H9 (cell line): ENCODE measurements at regions not wholly inside any gene's neighbourhood (a gene's known extent, or its start where the extent isn't known, plus 50 kb on each side); places are given as distances from the start of the nearest gene placed in this dataset.

Experiments used
- DNase-seq: peaks from one replicate; pipeline ENCODE4 v3.0.0-alpha.2; 2017
- H2AFZ ChIP-seq: one replicate; pipeline ENCODE4 v1.6.1; 2013; ENCODE audit warnings: mild to moderate bottlenecking, low read length, control low read depth, moderate library complexity
- H2AK5ac ChIP-seq: 2 replicates; pipeline ENCODE4 v1.6.1; 2013; ENCODE audit warnings: low read length, control low read depth, mixed read lengths; ENCODE audit not compliant: insufficient read length
- H2BK120ac ChIP-seq: one replicate; pipeline ENCODE4 v1.6.1; 2013; ENCODE audit warnings: low read depth, mild to moderate bottlenecking, low read length, control low read depth, inconsistent platforms; ENCODE audit not compliant: poor library complexity, severe bottlenecking
- H2BK12ac ChIP-seq: 2 replicates; pipeline ENCODE4 v1.6.1; 2013; ENCODE audit warnings: low read length, control low read depth, mixed read lengths, low read depth; ENCODE audit not compliant: insufficient read length
- H2BK15ac ChIP-seq: 2 replicates; pipeline ENCODE4 v1.6.1; 2013; ENCODE audit warnings: low read depth, low read length, control low read depth
- H2BK20ac ChIP-seq: one replicate; pipeline ENCODE4 v1.6.1; 2013; ENCODE audit warnings: low read depth, mild to moderate bottlenecking, low read length, control low read depth, inconsistent platforms; ENCODE audit not compliant: poor library complexity, severe bottlenecking
- H2BK5ac ChIP-seq: 2 replicates; pipeline ENCODE4 v1.6.1; 2013; ENCODE audit warnings: low read length, control low read depth, mixed read lengths; ENCODE audit not compliant: insufficient read length
- H3K14ac ChIP-seq: 2 replicates; pipeline ENCODE4 v1.6.1; 2013; ENCODE audit warnings: low read length, control low read depth; ENCODE audit not compliant: insufficient read depth
- H3K18ac ChIP-seq: 2 replicates; pipeline ENCODE4 v1.6.1; 2013; ENCODE audit warnings: low read depth, mild to moderate bottlenecking, mixed read lengths, low read length, control low read depth; ENCODE audit not compliant: insufficient read length
- H3K23ac ChIP-seq: 2 replicates; pipeline ENCODE4 v1.6.1; 2013; ENCODE audit warnings: low read length, control low read depth, mixed read lengths, low read depth; ENCODE audit not compliant: insufficient read length
- H3K23me2 ChIP-seq: 2 replicates; pipeline ENCODE4 v1.6.1; 2013; ENCODE audit warnings: low read depth, mild to moderate bottlenecking, mixed read lengths, low read length, control low read depth; ENCODE audit not compliant: insufficient read length, poor library complexity, severe bottlenecking
- H3K27ac ChIP-seq: 2 replicates; pipeline ENCODE4 v1.5.1; 2013; ENCODE audit warnings: low read length, control low read depth, mixed read lengths, low read depth; ENCODE audit not compliant: insufficient read length
- H3K27me3 ChIP-seq: 2 replicates; pipeline ENCODE4 v1.6.1; 2013; ENCODE audit warnings: low read length, control low read depth, inconsistent platforms; ENCODE audit not compliant: insufficient read depth
- H3K4ac ChIP-seq: 2 replicates; pipeline ENCODE4 v1.6.1; 2013; ENCODE audit warnings: low read depth, mild to moderate bottlenecking, control low read depth, inconsistent platforms, low read length, moderate library complexity
- H3K4me1 ChIP-seq: 2 replicates; pipeline ENCODE4 v1.6.1; 2013; ENCODE audit warnings: low read length, control low read depth, inconsistent platforms; ENCODE audit not compliant: insufficient read depth
- H3K4me2 ChIP-seq: 2 replicates; pipeline ENCODE4 v1.6.1; 2013; ENCODE audit warnings: low read length, control low read depth, mixed read lengths; ENCODE audit not compliant: insufficient read length, insufficient read depth
- H3K56ac ChIP-seq: 2 replicates; pipeline ENCODE4 v1.6.1; 2013; ENCODE audit warnings: low read depth, mild to moderate bottlenecking, mixed read lengths, low read length, control low read depth; ENCODE audit not compliant: insufficient read length
- H3K79me1 ChIP-seq: 2 replicates; pipeline ENCODE4 v1.6.1; 2013; ENCODE audit warnings: low read depth, mild to moderate bottlenecking, moderate library complexity, low read length, control low read depth, inconsistent platforms; ENCODE audit not compliant: insufficient read depth, poor library complexity, severe bottlenecking
- H3K79me2 ChIP-seq: 2 replicates; pipeline ENCODE4 v1.6.1; 2013; ENCODE audit warnings: low read length, control low read depth, inconsistent platforms; ENCODE audit not compliant: insufficient read depth
- H3K9ac ChIP-seq: 2 replicates; pipeline ENCODE4 v1.6.1; 2013; ENCODE audit warnings: low read length, control low read depth, mixed read lengths; ENCODE audit not compliant: insufficient read length; ENCODE audit errors: extremely low read depth
- H3K9me3 ChIP-seq: one replicate; pipeline ENCODE4 v1.6.1; 2013; ENCODE audit warnings: low read depth, low read length, inconsistent platforms; ENCODE audit not compliant: control insufficient read depth
- H3T11ph ChIP-seq: one replicate; pipeline ENCODE4 v1.6.1; 2013; ENCODE audit warnings: mild to moderate bottlenecking, low read length, control low read depth, inconsistent platforms
- H4K20me1 ChIP-seq: one replicate; pipeline ENCODE4 v1.6.1; 2013; ENCODE audit not compliant: control insufficient read depth, insufficient read length, insufficient read depth
- H4K5ac ChIP-seq: 2 replicates; pipeline ENCODE4 v1.6.1; 2013; ENCODE audit warnings: low read depth, mild to moderate bottlenecking, mixed read lengths, low read length, control low read depth; ENCODE audit not compliant: insufficient read length
- H4K8ac ChIP-seq: replicated peaks from 2 replicates; pipeline ENCODE4 v1.6.1; 2013; ENCODE audit warnings: low read length, control low read depth, mixed read lengths, low read depth; ENCODE audit not compliant: insufficient read length
- H4K91ac ChIP-seq: 2 replicates; pipeline ENCODE4 v1.6.1; 2013; ENCODE audit warnings: low read depth, mild to moderate bottlenecking, moderate library complexity, mixed read lengths, low read length, control low read depth; ENCODE audit not compliant: insufficient read length
- H3K27ac Mint-ChIP-seq, 3 experiments: 2 replicates in 2 of 3; 3 replicates in 1 of 3; pipeline ENCODE4 v1.8.0; 2020 to 2021; ENCODE audit warnings: mixed read lengths in 3 of 3, mild to moderate bottlenecking in 1 of 3, moderate library complexity in 1 of 3
- H3K27me3 Mint-ChIP-seq: 2 replicates; pipeline ENCODE4 v1.8.0; 2021; ENCODE audit warnings: low read depth, mild to moderate bottlenecking, moderate library complexity, mixed read lengths
- H3K36me3 Mint-ChIP-seq, 3 experiments: 2 replicates in 2 of 3; 3 replicates in 1 of 3; pipeline ENCODE4 v1.8.0; 2020 to 2021; ENCODE audit warnings: low read depth in 3 of 3, mixed read lengths in 3 of 3; ENCODE audit not compliant: insufficient read depth in 1 of 3
- H3K4me1 Mint-ChIP-seq, 2 experiments: 2 replicates each; pipeline ENCODE4 v1.8.0; 2020; ENCODE audit warnings: mixed read lengths in 2 of 2
- H3K4me3 Mint-ChIP-seq, 2 experiments: 2 replicates in 1 of 2; 3 replicates in 1 of 2; pipeline ENCODE4 v1.8.0; 2020 to 2021; ENCODE audit warnings: mild to moderate bottlenecking in 2 of 2, mixed read lengths in 2 of 2, moderate library complexity in 1 of 2
- H3K9me3 Mint-ChIP-seq, 2 experiments: 2 replicates in 1 of 2; 3 replicates in 1 of 2; pipeline ENCODE4 v1.8.0; 2020; ENCODE audit warnings: mild to moderate bottlenecking in 2 of 2, mixed read lengths in 2 of 2, moderate library complexity in 1 of 2
- CTCF ChIP-seq: fragments of 200-600 bp; sonication (generic); conservative IDR thresholded peaks from 3 replicates; pipeline ENCODE4 v1.8.0; 2021; ENCODE audit warnings: antibody characterized with exemption, mild to moderate bottlenecking
- WGBS: extraction: QIAGEN DNeasy Blood & Tissue Kit; methylation state at CpG from one replicate; pipeline ENCODE4 v1.1.7; 2013; ENCODE audit warnings: missing lambda C conversion rate, low lambda C conversion rate, mixed read lengths; ENCODE audit not compliant: insufficient read length; ENCODE audit errors: extremely low coverage; 5-methylcytosine and 5-hydroxymethylcytosine counted together

- Histone ChIP-seq H2BK15ac (no peak overlapping the region), H3K23ac (no peak overlapping the region), H3K9ac (no peak overlapping the region), H3K18ac (no peak overlapping the region), H3K4me2 (no peak overlapping the region), H2BK120ac (no peak overlapping the region), H3K14ac (no peak overlapping the region), H4K20me1 (no peaks in the 10 kb centered on the region), H3K23me2 (no peaks in the 10 kb centered on the region), H3K4me1 (no peaks in the 10 kb centered on the region), H3K27me3 (no peaks in the 10 kb centered on the region), H2AK5ac (no peak overlapping the region), H3K79me2 (no peaks in the 10 kb centered on the region), H4K8ac (no peak overlapping the region), H3K9me3 (no peaks in the 10 kb centered on the region), H3K79me1 (no peaks in the 10 kb centered on the region), H4K91ac (no peak overlapping the region), H3K4ac (no peak overlapping the region), H3K56ac (no peak overlapping the region), H2AFZ (no peak overlapping the region), H4K5ac (no peak overlapping the region), H3T11ph (no peak overlapping the region), H3K27ac (no peak overlapping the region), H2BK12ac (no peak overlapping the region), H2BK20ac (no peak overlapping the region), H2BK5ac (no peak overlapping the region)
- H3K36me3 Mint-ChIP-seq, result peaks cover 4 to 10% (median 9%) of the 10 kb centered on the region in 3 experiments; a peak in 5 of 7 replicates
- no CpG with 5 or more reads among the region's 3 CpGs for WGBS
- H3K4me3 Mint-ChIP-seq, result no peak overlapping the region
- H3K27ac Mint-ChIP-seq, result no peak overlapping the region
- no peak for DNase-seq
- H3K4me1 Mint-ChIP-seq, result peaks cover 25 to 26% of the 10 kb centered on the region in 2 experiments
- TF ChIP-seq CTCF, result no peak
- peaks cover 5 to 9% of the 10 kb centered on the region in 2 experiments; a peak in 2 of 5 replicates for H3K9me3 Mint-ChIP-seq
- no peaks in the 10 kb centered on the region for H3K27me3 Mint-ChIP-seq
These were observed 460.7 kb upstream of the CBLB start for GRCh38 chr3:106329521-106329920.
